H1 (cell line): ENCODE measurements at regions not wholly inside any gene's neighbourhood (a gene's known extent, or its start where the extent isn't known, plus 50 kb on each side); places are given as distances from the start of the nearest gene placed in this dataset.

ENCODE experiments used
- CEBPB ChIP-seq: IDR thresholded peaks from 2 replicates; pipeline ENCODE4 v1.6.1; 2012; ENCODE audit warnings: low read depth, low read length
- CHD1 ChIP-seq: IDR thresholded peaks from 2 replicates; pipeline ENCODE4 v1.6.1; 2012; ENCODE audit warnings: low read depth, low read length, improper control_type of control experiment
- CHD2 ChIP-seq: IDR thresholded peaks from 2 replicates; pipeline ENCODE4 v1.6.1; 2012; ENCODE audit warnings: low read length, improper control_type of control experiment
- CTCF ChIP-seq, 3 experiments: IDR thresholded peaks; 1 replicate in 2 of 3; 2 replicates in 1 of 3; pipeline versions ENCODE4 v1.5.1 to v1.6.1; 2011; ENCODE audit warnings: low read length in 3 of 3, mild to moderate bottlenecking in 3 of 3, inconsistent platforms in 2 of 3, low read depth in 1 of 3, moderate library complexity in 1 of 3; ENCODE audit not compliant: insufficient read depth in 1 of 3; ENCODE audit errors: control extremely low read depth in 1 of 3
- EZH2 ChIP-seq: fragments of 200-600 bp; sonication (generic); IDR thresholded peaks from 2 replicates; pipeline ENCODE4 v1.7.1; 2012; ENCODE audit warnings: low read depth, mild to moderate bottlenecking, moderate library complexity, low read length, inconsistent platforms; ENCODE audit not compliant: severe bottlenecking
- FOSL1 ChIP-seq: IDR thresholded peaks from 2 replicates; pipeline ENCODE4 v1.6.1; 2011; ENCODE audit warnings: mild to moderate bottlenecking, low read depth, low read length, moderate library complexity; ENCODE audit not compliant: insufficient read depth
- JUND ChIP-seq: IDR thresholded peaks from 2 replicates; pipeline ENCODE4 v1.6.1; 2011; ENCODE audit warnings: mild to moderate bottlenecking, improper control_type of control experiment, low read length
- POLR2AphosphoS5 ChIP-seq: IDR thresholded peaks from 2 replicates; pipeline ENCODE4 v1.6.1; 2011; ENCODE audit warnings: low read depth, low read length
- SIRT6 ChIP-seq: IDR thresholded peaks from one replicate; pipeline ENCODE4 v1.7.1; 2012; ENCODE audit warnings: low read length, inconsistent platforms
- SP1 ChIP-seq: IDR thresholded peaks from 2 replicates; pipeline ENCODE4 v1.6.1; 2011; ENCODE audit warnings: low read depth, low read length
- YY1 ChIP-seq: IDR thresholded peaks from 2 replicates; pipeline ENCODE4 v1.6.1; 2011; ENCODE audit warnings: low read depth, mild to moderate bottlenecking, low read length

- no peak for TF ChIP-seq FOSL1
- TF ChIP-seq CHD1: no peak
- TF ChIP-seq POLR2AphosphoS5: no peak
- TF ChIP-seq CTCF (IDR thresholded peaks at IDR 0.05; ENCODE audit: control extremely low read depth in 1 of 3, insufficient read depth in 1 of 3, low read depth in 1 of 3, low read length in 3 of 3): no peak
- no peak for TF ChIP-seq CHD2
- TF ChIP-seq SP1: no peak
- TF ChIP-seq CEBPB: no peak
- TF ChIP-seq EZH2: no peak
- TF ChIP-seq JUND: no peak
- TF ChIP-seq SIRT6: no peak
- no peak for TF ChIP-seq YY1
These were observed 94.2 kb upstream of the NPVF start for GRCh38 chr7:25322473-25322872.
